ENCODE measurements at regions not wholly inside any gene's neighbourhood (a gene's known extent, or its start where the extent isn't known, plus 50 kb on each side); places are given as distances from the start of the nearest gene placed in this dataset.

DNA sequence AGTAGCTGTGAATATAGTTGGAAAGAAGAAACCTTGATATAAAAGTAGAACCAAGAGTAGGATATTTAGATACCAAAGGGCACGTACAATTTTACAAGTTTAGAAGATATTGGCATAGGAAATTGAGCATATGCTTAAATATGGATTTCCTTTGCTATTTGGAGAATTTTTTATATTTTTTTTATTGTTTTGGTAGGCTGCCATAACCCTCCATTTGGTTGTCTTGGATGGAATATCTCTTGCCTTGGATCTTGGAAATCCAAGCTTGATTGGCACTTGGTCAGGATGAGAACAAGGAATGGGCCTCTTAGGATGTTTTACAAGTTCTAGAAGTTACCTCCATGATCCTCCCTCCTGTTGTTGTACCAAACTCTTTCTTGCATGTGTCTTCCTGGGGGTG is 297.1 kb downstream of the PRL start:
- no peaks in the 10 kb centered on the region for H3K36me3 ChIP-seq (ENCODE audit: insufficient read depth, low read length)
- TF ChIP-seq POLR2AphosphoS5 (IDR thresholded peaks at IDR 0.05; ENCODE audit: borderline replicate concordance, low read depth, low read length) = no peak
- no peak for TF ChIP-seq EZH2 (IDR thresholded peaks at IDR 0.05)
- TF ChIP-seq FOXP2 (optimal IDR thresholded peaks at IDR 0.05; ENCODE audit: control extremely low read depth, extremely low read length, insufficient read depth) = no peak
- peak overlapping the region; percentile 93 for H3K27ac ChIP-seq
- H3K4me3 ChIP-seq = peak overlapping the region; percentile 66
- H3K9me3 ChIP-seq (ENCODE audit: low read depth, low read length) = no peaks in the 10 kb centered on the region
- DNase-seq (ENCODE audit: low read depth, low spot score) = no peak
- no peak overlapping the region for H3K9ac ChIP-seq (ENCODE audit: insufficient read length)

DNA sequence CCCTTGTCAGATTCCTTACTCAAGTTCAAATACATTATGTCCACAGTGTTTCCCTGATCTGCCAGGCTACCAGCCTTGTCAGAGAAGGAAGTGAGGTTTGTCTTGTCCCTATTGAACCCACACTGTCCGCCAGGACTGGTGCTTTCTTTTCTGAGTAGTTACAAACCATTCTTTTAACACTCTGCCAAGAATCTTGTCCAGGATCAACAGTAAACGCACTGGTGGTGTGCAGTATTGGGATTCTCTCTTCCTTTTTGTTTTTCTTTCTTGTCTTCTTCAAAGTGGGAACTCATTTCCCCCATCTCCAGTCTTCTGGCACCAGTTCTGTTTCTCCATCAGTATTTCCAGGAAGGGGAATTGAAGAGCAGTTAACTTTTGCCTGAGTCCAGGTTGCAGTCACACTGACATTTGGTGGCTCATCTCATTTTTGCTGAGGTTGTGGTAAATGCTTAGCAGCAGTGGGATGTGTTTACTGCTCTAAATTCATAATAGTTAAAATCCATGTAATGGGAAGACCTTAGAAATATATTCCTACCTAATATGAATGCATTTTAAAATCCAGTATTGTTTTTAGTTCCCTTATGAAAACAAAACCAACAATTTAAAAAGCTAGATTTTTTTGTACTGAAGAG is 295.3 kb downstream of the PRL start:
- Histone ChIP-seq H3K9me3 (ENCODE audit: low read depth, low read length) (no peaks in the 10 kb centered on the region), H3K9ac (ENCODE audit: insufficient read length) (no peak overlapping the region), H3K4me3 (no peak overlapping the region), H3K36me3 (ENCODE audit: insufficient read depth, low read length) (no peaks in the 10 kb centered on the region), H3K27ac (no peak overlapping the region)
- no peak for TF ChIP-seq FOXP2 (optimal IDR thresholded peaks at IDR 0.05; ENCODE audit: control extremely low read depth, extremely low read length, insufficient read depth)
- TF ChIP-seq EZH2 (IDR thresholded peaks at IDR 0.05) = no peak
- TF ChIP-seq POLR2AphosphoS5 (IDR thresholded peaks at IDR 0.05; ENCODE audit: borderline replicate concordance, low read depth, low read length) = no peak
- no peak for DNase-seq (ENCODE audit: low read depth, low spot score)

DNA sequence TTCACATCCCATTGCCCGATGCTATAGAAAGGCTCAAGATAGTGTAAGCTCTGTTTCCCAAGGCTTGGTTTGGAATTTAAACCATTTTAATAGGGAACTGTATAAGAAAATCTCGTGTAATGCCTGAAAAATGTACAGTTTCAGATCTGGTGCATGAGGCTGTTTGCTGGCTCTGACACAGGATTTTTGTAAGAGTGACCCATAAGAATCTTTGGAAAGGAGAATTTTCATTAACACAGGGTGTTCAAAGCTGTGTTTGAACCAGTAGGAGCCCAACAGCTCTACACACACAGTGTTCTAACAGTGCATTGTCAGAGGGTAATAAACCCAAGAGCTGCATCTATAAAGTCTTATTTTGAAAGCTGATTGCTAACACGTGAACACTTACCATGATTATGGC is 293.5 kb downstream of the PRL start:
- Histone ChIP-seq H3K9me3 (ENCODE audit: low read depth, low read length) (no peaks in the 10 kb centered on the region), H3K27ac (peak overlapping the region; percentile 42; the same call in 1 of the 2 replicates), H3K9ac (ENCODE audit: insufficient read length) (peak overlapping the region; percentile 48), H3K4me3 (peak overlapping the region; percentile 23; the same call in 1 of the 2 replicates), H3K36me3 (ENCODE audit: insufficient read depth, low read length) (no peaks in the 10 kb centered on the region)
- DNase-seq (ENCODE audit: low read depth, low spot score) = no peak
- TF ChIP-seq POLR2AphosphoS5 (IDR thresholded peaks at IDR 0.05; ENCODE audit: borderline replicate concordance, low read depth, low read length) = no peak
- TF ChIP-seq EZH2 (IDR thresholded peaks at IDR 0.05) = no peak
- TF ChIP-seq FOXP2 (optimal IDR thresholded peaks at IDR 0.05; ENCODE audit: control extremely low read depth, extremely low read length, insufficient read depth) = no peak

DNA sequence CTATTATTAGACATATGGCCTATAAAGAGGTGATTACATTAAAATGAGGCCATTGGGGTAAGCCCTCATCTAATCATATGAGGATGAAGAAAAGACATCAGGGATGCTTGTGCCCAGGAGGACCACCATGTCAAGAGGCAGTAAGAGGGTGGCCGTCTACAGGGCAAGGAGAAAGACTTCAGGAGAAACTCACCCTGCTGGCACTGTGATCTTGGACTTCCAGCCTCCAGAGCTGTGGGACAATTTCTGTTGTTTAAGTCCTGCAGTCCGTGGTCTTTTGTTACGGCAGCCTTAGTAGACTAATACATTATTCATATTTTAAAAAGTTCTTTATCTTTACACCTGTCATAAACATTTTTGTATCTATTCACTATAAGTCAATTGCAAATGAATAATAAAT is 290.0 kb downstream of the PRL start:
- Histone ChIP-seq H3K27ac (no peak overlapping the region), H3K36me3 (ENCODE audit: insufficient read depth, low read length) (no peaks in the 10 kb centered on the region), H3K4me3 (no peak overlapping the region), H3K9me3 (ENCODE audit: low read depth, low read length) (no peaks in the 10 kb centered on the region), H3K9ac (ENCODE audit: insufficient read length) (no peak overlapping the region)
- no peak for TF ChIP-seq FOXP2 (optimal IDR thresholded peaks at IDR 0.05; ENCODE audit: control extremely low read depth, extremely low read length, insufficient read depth)
- TF ChIP-seq EZH2 (IDR thresholded peaks at IDR 0.05) = no peak
- TF ChIP-seq POLR2AphosphoS5 (IDR thresholded peaks at IDR 0.05; ENCODE audit: borderline replicate concordance, low read depth, low read length) = no peak
- DNase-seq (ENCODE audit: low read depth, low spot score) = no peak

DNA sequence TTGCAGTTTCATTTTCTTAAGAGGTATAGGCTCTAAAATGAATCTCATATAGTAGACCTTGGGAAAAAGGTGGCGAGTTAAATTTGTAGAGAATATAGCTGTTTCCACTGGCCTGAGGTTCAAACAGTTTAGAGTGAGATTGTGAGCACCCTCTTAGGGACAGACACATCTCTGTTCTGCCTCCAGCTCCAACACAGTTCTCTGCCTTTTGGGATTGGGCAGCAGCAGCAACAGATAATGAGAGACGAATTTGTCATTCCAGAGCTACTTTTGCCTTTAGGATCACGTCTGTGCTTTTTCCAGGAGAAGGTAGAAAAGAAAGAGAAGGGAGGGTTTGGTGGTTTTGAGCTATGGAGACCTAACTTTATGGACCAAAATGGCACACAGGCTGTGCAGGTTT is 289.4 kb downstream of the PRL start:
- Histone ChIP-seq H3K36me3 (ENCODE audit: insufficient read depth, low read length) (no peaks in the 10 kb centered on the region), H3K9me3 (ENCODE audit: low read depth, low read length) (no peaks in the 10 kb centered on the region), H3K9ac (ENCODE audit: insufficient read length) (no peak overlapping the region), H3K4me3 (no peak overlapping the region), H3K27ac (no peak overlapping the region)
- no peak for DNase-seq (ENCODE audit: low read depth, low spot score)
- no peak for TF ChIP-seq EZH2 (IDR thresholded peaks at IDR 0.05)
- no peak for TF ChIP-seq POLR2AphosphoS5 (IDR thresholded peaks at IDR 0.05; ENCODE audit: borderline replicate concordance, low read depth, low read length)
- TF ChIP-seq FOXP2 (optimal IDR thresholded peaks at IDR 0.05; ENCODE audit: control extremely low read depth, extremely low read length, insufficient read depth) = no peak

DNA sequence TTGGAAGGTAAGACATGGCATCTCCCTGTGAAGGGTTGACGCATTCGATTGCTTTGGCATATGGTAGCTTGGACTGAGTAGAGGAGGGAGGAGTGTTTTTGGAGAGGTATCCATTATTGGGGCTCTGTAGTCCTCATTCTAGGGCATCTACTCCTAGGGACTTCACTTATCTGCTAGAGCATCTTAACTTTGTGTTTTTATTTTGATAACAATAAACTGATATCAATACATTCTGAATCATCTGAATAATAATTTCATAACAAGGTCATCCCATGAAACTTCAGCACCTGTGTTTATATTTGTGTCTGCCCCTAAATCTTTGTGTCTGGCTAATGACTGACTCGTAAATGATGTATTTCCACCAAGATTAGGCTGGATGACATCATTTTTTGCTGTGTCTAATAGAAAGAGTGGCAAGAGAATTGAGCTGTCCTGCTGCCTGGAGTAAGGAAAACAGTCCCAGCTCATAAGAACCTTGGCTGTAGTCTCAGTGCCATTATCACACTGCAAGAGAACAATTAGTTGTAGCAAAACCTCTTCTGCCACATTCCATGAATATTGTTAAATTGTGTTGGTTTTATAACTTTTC is 288.5 kb downstream of the PRL start:
- Histone ChIP-seq H3K9ac (ENCODE audit: insufficient read length) (no peak overlapping the region), H3K27ac (no peak overlapping the region), H3K4me3 (no peak overlapping the region), H3K9me3 (ENCODE audit: low read depth, low read length) (no peaks in the 10 kb centered on the region), H3K36me3 (ENCODE audit: insufficient read depth, low read length) (no peaks in the 10 kb centered on the region)
- TF ChIP-seq EZH2 (IDR thresholded peaks at IDR 0.05) (no peak), FOXP2 (optimal IDR thresholded peaks at IDR 0.05; ENCODE audit: control extremely low read depth, extremely low read length, insufficient read depth) (no peak), POLR2AphosphoS5 (IDR thresholded peaks at IDR 0.05; ENCODE audit: borderline replicate concordance, low read depth, low read length) (no peak)
- DNase-seq (ENCODE audit: low read depth, low spot score) = no peak

DNA sequence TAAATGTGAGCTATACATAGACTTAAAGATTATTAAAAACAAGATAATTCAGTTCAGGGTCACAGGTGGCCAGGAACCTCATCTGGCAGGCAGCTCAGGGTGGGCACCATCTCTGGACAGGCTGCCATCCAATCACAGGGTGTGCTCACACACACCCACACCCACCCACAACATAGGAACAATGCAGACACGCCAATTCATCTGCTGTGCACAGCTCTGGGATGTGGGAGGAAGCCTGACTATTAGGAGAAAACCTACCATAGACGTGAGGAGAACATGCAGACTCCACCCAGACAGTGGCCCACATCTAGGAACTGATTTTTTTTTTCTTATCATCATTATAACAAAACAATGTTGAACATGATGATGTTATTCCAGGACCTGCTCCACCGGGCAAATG is 286.7 kb downstream of the PRL start:
- Histone ChIP-seq H3K36me3 (ENCODE audit: insufficient read depth, low read length) (no peaks in the 10 kb centered on the region), H3K4me3 (no peak overlapping the region), H3K9me3 (ENCODE audit: low read depth, low read length) (no peaks in the 10 kb centered on the region), H3K27ac (no peak overlapping the region), H3K9ac (ENCODE audit: insufficient read length) (no peak overlapping the region)
- DNase-seq (ENCODE audit: low read depth, low spot score) = no peak
- TF ChIP-seq FOXP2 (optimal IDR thresholded peaks at IDR 0.05; ENCODE audit: control extremely low read depth, extremely low read length, insufficient read depth) (no peak), EZH2 (IDR thresholded peaks at IDR 0.05) (no peak), POLR2AphosphoS5 (IDR thresholded peaks at IDR 0.05; ENCODE audit: borderline replicate concordance, low read depth, low read length) (no peak)

DNA sequence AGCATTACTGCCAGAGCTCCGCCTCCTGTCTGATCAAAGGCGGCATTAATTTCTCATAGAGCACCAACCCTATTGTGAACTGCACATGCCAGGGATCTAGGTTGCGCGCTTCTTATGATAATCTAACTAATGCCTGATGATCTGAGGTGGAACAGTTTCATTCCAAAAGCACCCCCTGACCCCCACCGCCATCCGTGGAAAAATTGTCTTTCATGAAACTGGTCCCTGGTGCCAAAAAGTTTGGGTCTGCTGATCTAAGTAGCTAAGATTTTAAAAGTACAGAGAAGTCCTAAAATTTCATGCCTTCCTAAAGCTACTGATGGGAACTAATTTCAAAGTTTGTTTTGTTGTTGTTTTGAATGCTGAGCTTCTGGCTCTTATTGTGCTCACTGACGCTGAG is 281.6 kb downstream of the PRL start:
- Histone ChIP-seq H3K9me3 (ENCODE audit: low read depth, low read length) (no peaks in the 10 kb centered on the region), H3K27ac (no peak overlapping the region), H3K36me3 (ENCODE audit: insufficient read depth, low read length) (no peaks in the 10 kb centered on the region), H3K9ac (ENCODE audit: insufficient read length) (no peak overlapping the region), H3K4me3 (no peak overlapping the region)
- no peak for TF ChIP-seq FOXP2 (optimal IDR thresholded peaks at IDR 0.05; ENCODE audit: control extremely low read depth, extremely low read length, insufficient read depth)
- no peak for TF ChIP-seq EZH2 (IDR thresholded peaks at IDR 0.05)
- TF ChIP-seq POLR2AphosphoS5 (IDR thresholded peaks at IDR 0.05; ENCODE audit: borderline replicate concordance, low read depth, low read length) = no peak
- no peak for DNase-seq (ENCODE audit: low read depth, low spot score)
